Right forelimb (tissue), 1 donor: ENCODE measurements at regions not wholly inside any gene's neighbourhood (a gene's known extent, or its start where the extent isn't known, plus 50 kb on each side); places are given as distances from the start of the nearest gene placed in this dataset.

Experiments
- DNase-seq: peaks from one replicate; pipeline ENCODE4 v3.0.0-alpha.2; 2018

GRCh38 chr2:59956981-59957380, 596.5 kb downstream of the BCL11A start:
- no peak for DNase-seq

- no peak for DNase-seq
Observed at GRCh38 chr2:59947917-59948541, 605.4 kb downstream of the BCL11A start.

GRCh38 chr2:59947209-59947608, 606.2 kb downstream of the BCL11A start:
- no peak for DNase-seq

- DNase-seq = no peak
Observed at GRCh38 chr2:59939236-59939635, 614.2 kb downstream of the BCL11A start.

GRCh38 chr2:59938181-59938580, 615.3 kb downstream of the BCL11A start:
- no peak for DNase-seq

GRCh38 chr2:59936048-59936447, 617.4 kb downstream of the BCL11A start:
- DNase-seq = no peak

GRCh38 chr2:59935005-59935404, 618.4 kb downstream of the BCL11A start:
- no peak for DNase-seq

- DNase-seq = no peak
Observed at GRCh38 chr2:59933948-59934347, 619.5 kb downstream of the BCL11A start.

- DNase-seq = no peak
Observed at GRCh38 chr2:59932341-59932740, 621.1 kb downstream of the BCL11A start.

- no peak for DNase-seq
Observed at GRCh38 chr2:59930430-59930829, 623.0 kb downstream of the BCL11A start.

GRCh38 chr2:59926731-59927130, 626.7 kb downstream of the BCL11A start:
- no peak for DNase-seq

GRCh38 chr2:59925321-59925720, 628.1 kb downstream of the BCL11A start:
- no peak for DNase-seq

- DNase-seq = no peak
Observed at GRCh38 chr2:59924346-59924745, 629.1 kb downstream of the BCL11A start.

- no peak for DNase-seq
Observed at GRCh38 chr2:59922450-59922849, 631.0 kb downstream of the BCL11A start.

GRCh38 chr2:59921743-59922142, 631.7 kb downstream of the BCL11A start:
- no peak for DNase-seq

- no peak for DNase-seq
Observed at GRCh38 chr2:59920961-59921360, 632.5 kb downstream of the BCL11A start.

- no peak for DNase-seq
Observed at GRCh38 chr2:59920307-59920706, 633.1 kb downstream of the BCL11A start.

GRCh38 chr2:59919579-59919978, 633.9 kb downstream of the BCL11A start:
- DNase-seq = no peak

GRCh38 chr2:59912042-59912441, 641.4 kb downstream of the BCL11A start:
- no peak for DNase-seq

- DNase-seq = no peak
Observed at GRCh38 chr2:59910166-59910565, 643.3 kb downstream of the BCL11A start.

GRCh38 chr2:59909147-59909546, 644.3 kb downstream of the BCL11A start:
- DNase-seq = no peak

- no peak for DNase-seq
Observed at GRCh38 chr2:59905731-59906130, 647.7 kb downstream of the BCL11A start.

- DNase-seq = no peak
Observed at GRCh38 chr2:59903994-59904544, 649.4 kb downstream of the BCL11A start.

GRCh38 chr2:59900728-59901452, 652.6 kb downstream of the BCL11A start:
- DNase-seq = no peak
